Endothelial cell of umbilical vein (primary cell): ENCODE measurements at regions not wholly inside any gene's neighbourhood (a gene's known extent, or its start where the extent isn't known, plus 50 kb on each side); places are given as distances from the start of the nearest gene placed in this dataset.

Source experiments
- BruUV-seq: library from RNA; stranded (reverse); fragments of 400-500 nt; replicated peaks from 2 replicates; lab custom pipeline; 2021; lab: Mats Ljungman, UMichigan
- CTCF ChIA-PET: fragments of 300-600, 350-600 bp; sonication (Branson Sonifier 250); formaldehyde crosslinking; loops from one replicate; lab custom pipeline; 2021; ENCODE audit warnings: antibody characterized with exemption, inconsistent platforms; lab: Charles Lee
- POLR2A ChIA-PET: fragments of 300-600, 350-600 bp; sonication (Branson Sonifier 250); formaldehyde crosslinking; loops from one replicate; lab custom pipeline; 2021; ENCODE audit warnings: antibody characterized with exemption, inconsistent platforms; lab: Charles Lee
- DNase-seq: peaks from one replicate; pipeline ENCODE4 v3.0.0-alpha.2; 2011; ENCODE audit warnings: low read depth, low spot score
- FAIRE-seq: peaks from 2 replicates; lab custom pipeline; 2011; peaks lifted over from hg19 to GRCh38; lab: Jason Lieb, UNC
- H2AFZ ChIP-seq: 2 replicates; pipeline ENCODE4 v1.6.0; 2012; ENCODE audit warnings: low read depth, low read length, control low read depth, inconsistent platforms
- H3K27ac ChIP-seq: 2 replicates; pipeline ENCODE4 v1.5.1; 2011; ENCODE audit warnings: low read depth, mild to moderate bottlenecking, control low read depth, low read length, moderate library complexity; ENCODE audit not compliant: insufficient read depth
- H3K27me3 ChIP-seq, 2 experiments: 2 replicates each; pipeline versions ENCODE4 v1.6.0 to v1.6.1; 2011; ENCODE audit warnings: low read length in 2 of 2, mixed read lengths in 1 of 2; ENCODE audit not compliant: control insufficient read depth in 2 of 2, insufficient read depth in 2 of 2
- H3K36me3 ChIP-seq, 2 experiments: 2 replicates in 1 of 2; 3 replicates in 1 of 2; pipeline ENCODE4 v1.5.1; 2011; ENCODE audit warnings: low read length in 2 of 2, mild to moderate bottlenecking in 1 of 2, moderate library complexity in 1 of 2; ENCODE audit not compliant: control insufficient read depth in 2 of 2, insufficient read depth in 2 of 2; ENCODE audit errors: extremely low read depth in 1 of 2
- H3K4me1 ChIP-seq: 3 replicates; pipeline ENCODE4 v1.5.1; 2011; ENCODE audit warnings: mild to moderate bottlenecking, low read length; ENCODE audit not compliant: control insufficient read depth, insufficient read depth; ENCODE audit errors: extremely low read depth
- H3K4me2 ChIP-seq: 2 replicates; pipeline ENCODE4 v1.6.1; 2011; ENCODE audit warnings: low read length, control low read depth, mixed read lengths; ENCODE audit not compliant: insufficient read depth
- H3K4me3 ChIP-seq, 3 experiments: fragments of 200-600 bp in 1 of 3; sonication (generic), shearing (Covaris generic) in 1 of 3; replicated peaks in 1 of 3; 2 replicates each; pipeline ENCODE4 v1.5.1; 2011 to 2016; ENCODE audit warnings: control low read depth in 3 of 3, low read length in 3 of 3, mild to moderate bottlenecking in 2 of 3, inconsistent platforms in 1 of 3, low read depth in 1 of 3, moderate library complexity in 1 of 3; ENCODE audit not compliant: insufficient read depth in 1 of 3
- H3K79me2 ChIP-seq: 2 replicates; pipeline ENCODE4 v1.6.0; 2012; ENCODE audit warnings: low read length, inconsistent platforms; ENCODE audit not compliant: control insufficient read depth, insufficient read depth
- H3K9ac ChIP-seq: replicated peaks from 2 replicates; pipeline ENCODE3; 2011; ENCODE audit warnings: low read length, control low read depth; ENCODE audit not compliant: insufficient read depth; ENCODE audit errors: extremely low read depth
- H3K9me1 ChIP-seq: replicated peaks from 3 replicates; pipeline ENCODE4 v1.6.0; 2011; ENCODE audit warnings: mild to moderate bottlenecking, low read length; ENCODE audit not compliant: control insufficient read depth, insufficient read depth; ENCODE audit errors: extremely low read depth
- H3K9me3 ChIP-seq: replicated peaks from 2 replicates; pipeline ENCODE4 v1.5.1; 2012; ENCODE audit warnings: low read length, inconsistent platforms; ENCODE audit not compliant: control insufficient read depth, insufficient read depth
- H4K20me1 ChIP-seq: replicated peaks from 2 replicates; pipeline ENCODE3; 2011; ENCODE audit warnings: mild to moderate bottlenecking, low read length; ENCODE audit not compliant: control insufficient read depth, insufficient read depth; ENCODE audit errors: extremely low read depth
- EZH2 ChIP-seq: IDR thresholded peaks from 2 replicates; pipeline ENCODE4 v1.6.1; 2012; ENCODE audit warnings: borderline replicate concordance, low read depth, mild to moderate bottlenecking, moderate library complexity, low read length, inconsistent platforms; ENCODE audit not compliant: severe bottlenecking
- FOS ChIP-seq: IDR thresholded peaks from 2 replicates; pipeline ENCODE4 v1.6.1; 2011; ENCODE audit warnings: mild to moderate bottlenecking, low read length, moderate library complexity, borderline replicate concordance; ENCODE audit not compliant: insufficient read depth
- GATA2 ChIP-seq: IDR thresholded peaks from 2 replicates; pipeline ENCODE4 v1.7.0; 2011; ENCODE audit warnings: low read depth, mild to moderate bottlenecking, moderate library complexity, mixed read lengths, low read length; ENCODE audit not compliant: insufficient read length, insufficient read depth
- JUN ChIP-seq: IDR thresholded peaks from 2 replicates; pipeline ENCODE4 v1.6.1; 2011; ENCODE audit warnings: borderline replicate concordance, low read depth; ENCODE audit not compliant: insufficient read length, insufficient read depth
- MYC ChIP-seq: IDR thresholded peaks from one replicate; pipeline ENCODE4 v1.6.1; 2011; ENCODE audit warnings: mild to moderate bottlenecking, low read depth, low read length
- POLR2A ChIP-seq: IDR thresholded peaks from 2 replicates; pipeline ENCODE4 v1.6.1; 2012; ENCODE audit warnings: low read depth, mild to moderate bottlenecking, control low read depth, low read length
- POLR2AphosphoS5 ChIP-seq: IDR thresholded peaks from 2 replicates; pipeline ENCODE4 v1.6.1; 2012; ENCODE audit warnings: low read depth, mild to moderate bottlenecking, control low read depth, low read length, moderate library complexity; ENCODE audit not compliant: insufficient read depth
- dilution Hi-C: fragments of 300-500 bp; cut with MboI; formaldehyde crosslinking; loops from one replicate; pipeline ENCODE4 v1.15.0; 2019; ENCODE audit warnings: low sequenced_read_pairs; ENCODE audit not compliant: extremely low pct_ligation_motif_present
- intact Hi-C: fragments of 100-400 bp; cut with micrococcal nuclease; formaldehyde crosslinking; loops from one replicate; pipeline ENCODE4 v1.10.0; 2022
- TF ChIP-seq, protein P1 (sequence below): IDR thresholded peaks from 2 replicates; pipeline ENCODE4 v1.6.1; 2011; ENCODE audit not compliant: insufficient read depth, insufficient read length
- TF ChIP-seq, protein P2 (sequence below), 2 donors: IDR thresholded peaks; 1 replicate in 1 of 2; 2 replicates in 1 of 2; pipeline ENCODE4 v1.5.1; 2011; ENCODE audit warnings: low read length in 2 of 2, mild to moderate bottlenecking in 2 of 2, moderate library complexity in 2 of 2, control low read depth in 1 of 2, inconsistent platforms in 1 of 2, low read depth in 1 of 2; ENCODE audit not compliant: insufficient read depth in 1 of 2; ENCODE audit errors: extremely low read depth in 1 of 2

DNA sequence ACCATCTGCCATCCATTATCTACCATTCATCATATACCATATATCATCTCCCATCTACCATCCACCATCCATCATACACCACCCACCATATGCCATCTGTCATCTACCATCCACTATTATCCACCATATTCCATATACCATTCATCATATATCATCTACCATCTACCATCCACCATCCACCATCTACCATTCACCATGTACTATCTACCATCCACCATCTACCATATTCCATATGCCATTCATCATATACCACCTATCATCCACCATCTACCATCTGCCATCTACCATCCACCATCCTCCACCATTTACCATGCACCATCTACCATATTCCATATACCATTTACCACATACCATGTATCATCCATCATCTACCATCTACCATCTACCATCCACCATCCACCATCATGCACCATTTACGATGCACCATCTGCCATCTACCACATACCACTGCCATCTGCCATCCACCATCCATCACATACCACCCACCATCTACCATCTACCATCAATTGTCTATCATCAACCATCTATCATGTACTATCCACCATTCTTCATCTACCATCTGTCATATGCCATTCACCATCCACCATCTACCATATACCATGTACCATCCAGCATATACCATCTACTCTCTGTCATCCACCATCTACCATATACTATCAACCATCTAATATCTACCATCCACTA is 50.6 kb upstream of the RAB4A start:
- no peaks in the 10 kb centered on the region for H3K79me2 ChIP-seq
- H2AFZ ChIP-seq = no peak overlapping the region
- H3K36me3 ChIP-seq = no peaks in the 10 kb centered on the region
- BruUV-seq = no TSS peak
- H3K9me1 ChIP-seq = no peaks in the 10 kb centered on the region
- H3K4me3 ChIP-seq = no peak overlapping the region
- no peaks in the 10 kb centered on the region for H3K9me3 ChIP-seq
- POLR2A ChIA-PET = no interaction called here
- no peak for FAIRE-seq
- intact Hi-C loops (no loop called here), dilution Hi-C loops (no loop called here)
- H3K27ac ChIP-seq = no peak overlapping the region
- no peaks in the 10 kb centered on the region for H3K27me3 ChIP-seq
- CTCF ChIA-PET = no interaction called here
- TF ChIP-seq GATA2 (no peak), POLR2AphosphoS5 (no peak), FOS (no peak), EZH2 (no peak), POLR2A (no peak), MYC (no peak), JUN (no peak)
- TF ChIP-seq, protein P1, sequence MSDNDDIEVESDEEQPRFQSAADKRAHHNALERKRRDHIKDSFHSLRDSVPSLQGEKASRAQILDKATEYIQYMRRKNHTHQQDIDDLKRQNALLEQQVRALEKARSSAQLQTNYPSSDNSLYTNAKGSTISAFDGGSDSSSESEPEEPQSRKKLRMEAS = no peak
- TF ChIP-seq, protein P2, sequence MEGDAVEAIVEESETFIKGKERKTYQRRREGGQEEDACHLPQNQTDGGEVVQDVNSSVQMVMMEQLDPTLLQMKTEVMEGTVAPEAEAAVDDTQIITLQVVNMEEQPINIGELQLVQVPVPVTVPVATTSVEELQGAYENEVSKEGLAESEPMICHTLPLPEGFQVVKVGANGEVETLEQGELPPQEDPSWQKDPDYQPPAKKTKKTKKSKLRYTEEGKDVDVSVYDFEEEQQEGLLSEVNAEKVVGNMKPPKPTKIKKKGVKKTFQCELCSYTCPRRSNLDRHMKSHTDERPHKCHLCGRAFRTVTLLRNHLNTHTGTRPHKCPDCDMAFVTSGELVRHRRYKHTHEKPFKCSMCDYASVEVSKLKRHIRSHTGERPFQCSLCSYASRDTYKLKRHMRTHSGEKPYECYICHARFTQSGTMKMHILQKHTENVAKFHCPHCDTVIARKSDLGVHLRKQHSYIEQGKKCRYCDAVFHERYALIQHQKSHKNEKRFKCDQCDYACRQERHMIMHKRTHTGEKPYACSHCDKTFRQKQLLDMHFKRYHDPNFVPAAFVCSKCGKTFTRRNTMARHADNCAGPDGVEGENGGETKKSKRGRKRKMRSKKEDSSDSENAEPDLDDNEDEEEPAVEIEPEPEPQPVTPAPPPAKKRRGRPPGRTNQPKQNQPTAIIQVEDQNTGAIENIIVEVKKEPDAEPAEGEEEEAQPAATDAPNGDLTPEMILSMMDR (IDR thresholded peaks at IDR 0.05; ENCODE audit: extremely low read depth in 1 of 2, insufficient read depth in 1 of 2, low read depth in 1 of 2, low read length in 2 of 2) = no peak
- no peak for DNase-seq
- no peaks in the 10 kb centered on the region for H4K20me1 ChIP-seq
- H3K4me2 ChIP-seq = no peak overlapping the region
- no peaks in the 10 kb centered on the region for H3K4me1 ChIP-seq
- H3K9ac ChIP-seq = no peak overlapping the region
